Urinary bladder (tissue), 3 donors: ENCODE measurements at regions not wholly inside any gene's neighbourhood (a gene's known extent, or its start where the extent isn't known, plus 50 kb on each side); places are given as distances from the start of the nearest gene placed in this dataset.

ENCODE experiments used
- DNase-seq: peaks from one replicate; pipeline ENCODE4 v3.0.0-alpha.2; 2015; ENCODE audit errors: extremely low spot score
- H3K27ac ChIP-seq: one replicate; pipeline ENCODE4 v1.5.1; 2013; ENCODE audit warnings: low read depth, mild to moderate bottlenecking, moderate library complexity
- H3K36me3 ChIP-seq: one replicate; pipeline ENCODE4 v1.6.1; 2013; ENCODE audit warnings: mild to moderate bottlenecking, moderate library complexity; ENCODE audit not compliant: insufficient read depth
- H3K4me1 ChIP-seq: one replicate; pipeline ENCODE4 v1.6.1; 2013; ENCODE audit warnings: mild to moderate bottlenecking, moderate library complexity; ENCODE audit not compliant: insufficient read depth
- H3K4me3 ChIP-seq: one replicate; pipeline ENCODE4 v1.5.1; 2013; ENCODE audit warnings: low read depth, low read length
- WGBS: extraction: QIAGEN DNeasy Blood & Tissue Kit; methylation state at CpG from one replicate; pipeline ENCODE4 v1.1.7; 2013; 5-methylcytosine and 5-hydroxymethylcytosine counted together
- donor health status: healthy with polysubstance abuse.
- donor health status: healthy.

- Histone ChIP-seq H3K36me3 (no peaks in the 10 kb centered on the region), H3K4me1 (no peaks in the 10 kb centered on the region), H3K4me3 (no peak overlapping the region), H3K27ac (no peak overlapping the region)
- no peak for DNase-seq
- 69% methylated on average over 2 of the region's 2 CpGs for WGBS
Observed at GRCh38 chr6:95521181-95521580, 56.2 kb upstream of the MANEA start.
